GM23338 (cell line): ENCODE measurements at regions not wholly inside any gene's neighbourhood (a gene's known extent, or its start where the extent isn't known, plus 50 kb on each side); places are given as distances from the start of the nearest gene placed in this dataset.
"Not testable (repeated sequence)": the region's sequence is repeated elsewhere in the genome, so short reads cannot be mapped to it uniquely, and the experiment has no call there.

Experiments used
- CTCF ChIP-seq, 2 experiments: fragments of 200-600 bp in 1 of 2; sonication (generic) in 1 of 2; conservative IDR thresholded peaks; 2 replicates each; pipeline versions ENCODE4 v1.5.1 to v1.6.1; 2016 to 2017; ENCODE audit warnings: antibody characterized with exemption in 2 of 2, low read depth in 2 of 2, mild to moderate bottlenecking in 2 of 2, moderate library complexity in 1 of 2
- EZH2 ChIP-seq: fragments of 200-600 bp; sonication (generic); IDR thresholded peaks from one replicate; pipeline ENCODE4 v1.8.0; 2017; ENCODE audit warnings: antibody characterized with exemption, mild to moderate bottlenecking, low read depth; ENCODE audit not compliant: unreplicated experiment
- JUNB ChIP-seq: IDR thresholded peaks from one replicate; pipeline ENCODE4 v1.6.1; 2016; ENCODE audit warnings: antibody characterized with exemption; ENCODE audit not compliant: unreplicated experiment
- POLR2AphosphoS5 ChIP-seq: IDR thresholded peaks from 2 replicates; pipeline ENCODE4 v1.6.1; 2016; ENCODE audit warnings: antibody characterized with exemption, low read depth

- not testable (repeated sequence) for TF ChIP-seq POLR2AphosphoS5; CTCF (conservative IDR thresholded peaks at IDR 0.05; ENCODE audit: low read depth in 2 of 2); EZH2; JUNB
These were observed 270.5 kb upstream of the SFSWAP start for GRCh38 chr12:131440209-131441059.
